Gastrocnemius medialis (tissue), 4 donors: ENCODE measurements at regions not wholly inside any gene's neighbourhood (a gene's known extent, or its start where the extent isn't known, plus 50 kb on each side); places are given as distances from the start of the nearest gene placed in this dataset.

ENCODE experiments used
- ATAC-seq, 2 donors: fragments of 150-250 bp; one replicate each; pipeline ENCODE4 v1.9.1; 2016
- DNase-seq, 2 donors: peaks; one replicate each; pipeline ENCODE4 v3.0.0-alpha.2; 2019
- H3K27ac ChIP-seq, 4 donors: fragments of 200-600 bp; sonication (generic); 1 replicate in 1 of 4; 2 replicates in 3 of 4; pipeline ENCODE4 v1.5.1; 2016 to 2018; ENCODE audit warnings: mild to moderate bottlenecking in 2 of 4, moderate library complexity in 1 of 4
- H3K27me3 ChIP-seq, 3 donors: fragments of 200-600 bp; sonication (generic) in 2 of 3; 1 replicate in 1 of 3; 2 replicates in 2 of 3; pipeline versions ENCODE4 v1.5.1 to v1.6.0; 2016 to 2019; ENCODE audit warnings: mild to moderate bottlenecking in 1 of 3, moderate library complexity in 1 of 3
- H3K36me3 ChIP-seq, 2 donors: fragments of 200-600 bp; sonication (generic) in 1 of 2; one replicate each; pipeline ENCODE4 v1.5.1; 2017 to 2018
- H3K4me1 ChIP-seq, 2 donors: fragments of 200-600 bp; sonication (generic) in 1 of 2; one replicate each; pipeline ENCODE4 v1.5.1; 2016 to 2017; ENCODE audit warnings: mild to moderate bottlenecking in 2 of 2
- H3K4me3 ChIP-seq, 4 donors: fragments of 200-600 bp; sonication (generic) in 3 of 4; 1 replicate in 1 of 4; 2 replicates in 3 of 4; pipeline ENCODE4 v1.5.1; 2016 to 2019; ENCODE audit warnings: mild to moderate bottlenecking in 2 of 4
- H3K9me3 ChIP-seq, 3 donors: fragments of 200-600 bp; sonication (generic) in 2 of 3; 1 replicate in 1 of 3; 2 replicates in 2 of 3; pipeline ENCODE4 v1.5.1; 2016 to 2019
- POLR2A ChIP-seq, 2 donors: fragments of 450-650 bp; IDR thresholded peaks; one replicate each; pipeline ENCODE4 v1.6.1; 2017; ENCODE audit warnings: antibody characterized with exemption in 2 of 2, mild to moderate bottlenecking in 2 of 2, moderate library complexity in 2 of 2
- in situ Hi-C, 4 donors: fragments of 200-750 bp; cut with MboI; loops; one replicate each; pipeline versions ENCODE4 v1.15.0 to v1.8.0; 2017; ENCODE audit warnings: low sequenced_read_pairs in 4 of 4
- intact Hi-C: fragments of 100-400 bp; cut with DNase I; formaldehyde crosslinking; loops from one replicate; pipeline ENCODE4 v1.15.1; 2023; ENCODE audit warnings: low total_unique reads
- TF ChIP-seq, protein P1 (sequence below), 5 experiments: fragments of 450-650 bp in 3 of 5; fragments of 200-600 bp in 2 of 5; sonication (generic) in 2 of 5; IDR thresholded peaks in 4 of 5; conservative IDR thresholded peaks in 1 of 5; 1 replicate in 4 of 5; 2 replicates in 1 of 5; pipeline ENCODE4 v1.5.1; 2016 to 2019; ENCODE audit warnings: antibody characterized with exemption in 5 of 5, mild to moderate bottlenecking in 3 of 5, moderate library complexity in 3 of 5

DNA sequence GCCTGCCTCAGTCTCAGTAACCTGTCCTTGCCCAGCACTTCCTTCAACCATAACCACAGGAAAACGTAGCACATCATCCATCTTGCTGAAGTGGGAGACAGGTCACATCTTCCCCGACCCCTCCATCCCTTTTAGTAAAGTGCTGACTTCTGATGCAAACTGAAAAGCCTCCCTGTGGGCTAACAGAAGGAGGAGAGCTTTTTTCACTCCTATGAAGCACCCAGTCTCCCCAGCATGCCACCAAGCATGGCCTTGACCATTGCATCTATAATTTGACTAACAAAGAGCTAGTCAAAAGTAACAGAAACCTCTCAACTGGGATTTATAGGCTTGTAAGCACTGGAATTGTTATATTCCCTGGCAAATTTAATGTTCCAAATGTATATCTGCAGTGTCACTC is 288.9 kb upstream of the IRAK1BP1 start:
- Histone ChIP-seq H3K4me3 (no peak overlapping the region), H3K27ac (no peak overlapping the region), H3K4me1 (no peaks in the 10 kb centered on the region), H3K36me3 (no peaks in the 10 kb centered on the region), H3K9me3 (no peaks in the 10 kb centered on the region), H3K27me3 (no peaks in the 10 kb centered on the region)
- no peak for TF ChIP-seq POLR2A (IDR thresholded peaks at IDR 0.05)
- TF ChIP-seq, protein P1, sequence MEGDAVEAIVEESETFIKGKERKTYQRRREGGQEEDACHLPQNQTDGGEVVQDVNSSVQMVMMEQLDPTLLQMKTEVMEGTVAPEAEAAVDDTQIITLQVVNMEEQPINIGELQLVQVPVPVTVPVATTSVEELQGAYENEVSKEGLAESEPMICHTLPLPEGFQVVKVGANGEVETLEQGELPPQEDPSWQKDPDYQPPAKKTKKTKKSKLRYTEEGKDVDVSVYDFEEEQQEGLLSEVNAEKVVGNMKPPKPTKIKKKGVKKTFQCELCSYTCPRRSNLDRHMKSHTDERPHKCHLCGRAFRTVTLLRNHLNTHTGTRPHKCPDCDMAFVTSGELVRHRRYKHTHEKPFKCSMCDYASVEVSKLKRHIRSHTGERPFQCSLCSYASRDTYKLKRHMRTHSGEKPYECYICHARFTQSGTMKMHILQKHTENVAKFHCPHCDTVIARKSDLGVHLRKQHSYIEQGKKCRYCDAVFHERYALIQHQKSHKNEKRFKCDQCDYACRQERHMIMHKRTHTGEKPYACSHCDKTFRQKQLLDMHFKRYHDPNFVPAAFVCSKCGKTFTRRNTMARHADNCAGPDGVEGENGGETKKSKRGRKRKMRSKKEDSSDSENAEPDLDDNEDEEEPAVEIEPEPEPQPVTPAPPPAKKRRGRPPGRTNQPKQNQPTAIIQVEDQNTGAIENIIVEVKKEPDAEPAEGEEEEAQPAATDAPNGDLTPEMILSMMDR (IDR thresholded peaks at IDR 0.05 in 4 of 5, conservative IDR thresholded peaks at IDR 0.05 in 1 of 5), result no peak
- DNase-seq (no peak), ATAC-seq (no peak)
- intact Hi-C loops (no loop called here), in situ Hi-C loops (no loop called here)

DNA sequence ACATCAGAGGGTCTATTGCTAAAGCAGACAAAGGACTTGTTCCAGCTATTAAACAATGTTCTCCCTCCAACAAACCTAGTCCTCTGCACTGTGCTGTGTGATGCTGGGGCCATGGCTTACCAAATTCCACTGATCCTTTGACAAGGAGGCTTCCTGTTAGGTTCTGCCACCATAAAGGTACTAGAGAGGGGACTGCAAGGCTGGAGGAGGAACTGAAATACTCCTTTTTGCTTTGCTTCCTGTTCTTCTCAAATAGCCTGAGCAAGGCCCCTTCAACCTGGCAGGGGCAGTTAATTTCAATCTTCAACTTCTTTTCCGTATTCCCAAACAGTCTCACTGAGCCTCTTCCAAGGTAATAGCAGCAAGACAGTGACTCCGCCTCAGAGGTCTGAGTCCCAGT is 286.4 kb upstream of the IRAK1BP1 start:
- no peak for TF ChIP-seq POLR2A (IDR thresholded peaks at IDR 0.05)
- TF ChIP-seq, protein P1 (IDR thresholded peaks at IDR 0.05 in 4 of 5, conservative IDR thresholded peaks at IDR 0.05 in 1 of 5), result no peak
- DNase-seq, result no peak

DNA sequence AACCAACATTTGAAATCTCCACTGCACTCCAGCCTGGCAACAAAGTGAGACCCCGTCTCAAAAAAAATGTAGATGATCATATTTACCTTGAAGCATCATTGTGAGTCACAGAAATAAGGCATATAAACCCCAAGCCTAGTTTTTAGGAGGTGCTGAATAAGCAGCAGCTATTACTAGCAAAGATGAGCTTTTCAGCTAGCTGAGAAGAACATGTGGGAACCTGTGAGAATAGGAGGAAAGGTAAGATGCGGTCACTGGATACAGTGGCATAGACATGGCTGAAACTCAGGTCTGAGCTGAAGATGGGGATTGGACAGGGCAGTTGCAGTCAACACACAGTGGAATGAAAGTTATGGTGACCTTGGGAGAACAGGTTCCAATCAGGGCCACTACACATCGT is 284.3 kb upstream of the IRAK1BP1 start:
- no peaks in the 10 kb centered on the region for H3K27me3 ChIP-seq
- intact Hi-C loops, result no loop called here
- DNase-seq (no peak), ATAC-seq (no peak)
- H3K4me3 ChIP-seq, result no peak overlapping the region
- H3K36me3 ChIP-seq, result no peaks in the 10 kb centered on the region
- H3K27ac ChIP-seq, result no peak overlapping the region
- H3K9me3 ChIP-seq, result no peaks in the 10 kb centered on the region
- no peaks in the 10 kb centered on the region for H3K4me1 ChIP-seq
- in situ Hi-C loops, result no loop called here
- TF ChIP-seq POLR2A (IDR thresholded peaks at IDR 0.05), result no peak
- TF ChIP-seq, protein P1 (IDR thresholded peaks at IDR 0.05 in 4 of 5, conservative IDR thresholded peaks at IDR 0.05 in 1 of 5), result no peak

More for the DNA sequence above, 286.4 kb upstream of the IRAK1BP1 start:
- H3K36me3 ChIP-seq, result no peaks in the 10 kb centered on the region
- no peak overlapping the region for H3K27ac ChIP-seq
- H3K27me3 ChIP-seq, result no peaks in the 10 kb centered on the region
- H3K9me3 ChIP-seq, result no peaks in the 10 kb centered on the region
- no peak for ATAC-seq
- in situ Hi-C loops (no loop called here), intact Hi-C loops (no loop called here)
- H3K4me3 ChIP-seq, result no peak overlapping the region
- H3K4me1 ChIP-seq, result no peaks in the 10 kb centered on the region

DNA sequence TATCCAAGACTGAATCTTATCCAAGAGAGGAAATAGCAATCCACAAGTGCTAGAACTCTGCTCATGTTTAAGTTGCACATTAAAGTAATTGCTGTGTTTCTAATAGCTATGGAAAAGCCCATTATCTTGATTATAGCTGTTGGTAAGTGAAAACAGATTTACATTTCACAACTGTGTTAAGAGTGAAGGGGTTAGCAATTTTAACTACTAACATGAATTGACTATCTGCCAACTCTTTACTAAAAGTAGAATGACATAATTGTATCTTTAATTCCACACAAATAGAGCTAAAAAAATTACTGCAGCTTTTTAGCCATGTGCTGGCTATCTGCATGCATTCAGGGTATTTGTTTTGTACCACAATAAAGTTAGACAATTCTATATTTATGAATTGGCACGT is 277.9 kb upstream of the IRAK1BP1 start:
- no peaks in the 10 kb centered on the region for H3K36me3 ChIP-seq
- no peak overlapping the region for H3K4me3 ChIP-seq
- no peaks in the 10 kb centered on the region for H3K9me3 ChIP-seq
- DNase-seq (no peak), ATAC-seq (no peak)
- intact Hi-C loops (no loop called here), in situ Hi-C loops (no loop called here)
- H3K27me3 ChIP-seq, result no peaks in the 10 kb centered on the region
- H3K27ac ChIP-seq, result no peak overlapping the region
- H3K4me1 ChIP-seq, result no peaks in the 10 kb centered on the region
- no peak for TF ChIP-seq POLR2A (IDR thresholded peaks at IDR 0.05)
- TF ChIP-seq, protein P1 (IDR thresholded peaks at IDR 0.05 in 4 of 5, conservative IDR thresholded peaks at IDR 0.05 in 1 of 5), result no peak

DNA sequence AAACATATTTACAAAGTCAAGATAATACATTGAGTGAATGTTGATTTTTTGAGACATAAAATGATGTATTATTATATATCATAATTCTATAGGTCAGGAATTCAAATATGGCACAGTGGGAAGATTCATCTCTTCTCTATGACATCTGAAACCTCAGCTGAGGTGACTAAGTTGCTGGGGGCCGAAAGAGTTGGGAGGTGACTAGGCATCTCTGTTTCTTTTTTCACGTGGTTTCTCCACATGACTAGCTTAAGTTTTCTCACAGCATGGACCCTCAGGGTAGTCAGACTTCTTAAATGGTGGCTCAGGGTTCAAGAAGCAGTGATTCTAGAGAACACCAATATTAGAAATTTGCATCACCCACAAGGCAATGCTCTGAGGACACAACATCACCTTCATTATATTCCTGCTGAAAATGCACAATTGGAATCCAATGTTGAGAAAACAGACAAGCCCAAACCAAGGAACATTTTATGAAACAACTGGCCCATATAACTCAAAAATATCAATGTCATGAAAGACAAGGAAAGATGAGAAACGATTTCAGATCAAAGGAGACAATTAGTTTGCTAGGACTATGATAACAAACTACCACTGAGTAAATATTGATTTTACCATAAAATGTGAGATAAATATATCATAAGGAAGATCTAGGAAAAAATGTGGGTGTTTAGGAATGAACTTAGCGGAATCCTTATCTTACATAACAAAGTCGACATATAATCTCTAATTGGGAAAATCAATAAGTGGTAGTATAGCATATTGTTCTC is 273.3 kb upstream of the IRAK1BP1 start:
- ATAC-seq, result no peak

More for the DNA sequence above, 273.3 kb upstream of the IRAK1BP1 start:
- intact Hi-C loops, result no loop called here
- no peak overlapping the region for H3K27ac ChIP-seq
- H3K27me3 ChIP-seq, result no peaks in the 10 kb centered on the region
- TF ChIP-seq, protein P1 (IDR thresholded peaks at IDR 0.05 in 4 of 5, conservative IDR thresholded peaks at IDR 0.05 in 1 of 5), result no peak
- no peak for TF ChIP-seq POLR2A (IDR thresholded peaks at IDR 0.05)
- H3K4me3 ChIP-seq, result no peak overlapping the region
- H3K9me3 ChIP-seq, result no peaks in the 10 kb centered on the region
- DNase-seq, result no peak
- H3K4me1 ChIP-seq, result no peaks in the 10 kb centered on the region
- in situ Hi-C loops, result no loop called here
- H3K36me3 ChIP-seq, result no peaks in the 10 kb centered on the region
